22Rv1 (cell line): ENCODE measurements at regions not wholly inside any gene's neighbourhood (a gene's known extent, or its start where the extent isn't known, plus 50 kb on each side); places are given as distances from the start of the nearest gene placed in this dataset.

Experiments
- CTCF ChIP-seq: fragments of 450-650 bp; IDR thresholded peaks from 2 replicates; pipeline ENCODE4 v1.5.1; 2017; ENCODE audit warnings: mild to moderate bottlenecking
- ZFX ChIP-seq: fragments of 450-650 bp; IDR thresholded peaks from 2 replicates; pipeline ENCODE4 v1.6.1; 2017; ENCODE audit warnings: antibody characterized with exemption, borderline replicate concordance

GRCh38 chr10:9470581-9470980 is 1416.1 kb downstream of the GATA3 start:
- TF ChIP-seq CTCF: no peak
- no peak for TF ChIP-seq ZFX
